Activated CD4-positive, alpha-beta T cell treated with anti-CD3 and anti-CD28 coated beads for 24 hours (primary cell): ENCODE measurements at regions not wholly inside any gene's neighbourhood (a gene's known extent, or its start where the extent isn't known, plus 50 kb on each side); places are given as distances from the start of the nearest gene placed in this dataset.
"Not testable (repeated sequence)": the region's sequence is repeated elsewhere in the genome, so short reads cannot be mapped to it uniquely, and the experiment has no call there.

Experiments used
- DNase-seq, 2 donors: peaks; one replicate each; pipeline ENCODE4 v3.0.0-alpha.2; 2020; ENCODE audit warnings: low read depth in 2 of 2

- no peak for DNase-seq
Measured at GRCh38 chr20:60170116-60170515, 211.9 kb downstream of the CDH26 start.

GRCh38 chr20:60171313-60171712 is 213.1 kb downstream of the CDH26 start:
- DNase-seq: no peak

GRCh38 chr20:60171738-60172137 is 213.5 kb downstream of the CDH26 start:
- DNase-seq: no peak

- no peak for DNase-seq
Measured at GRCh38 chr20:60172346-60172984, 214.2 kb downstream of the CDH26 start.

- DNase-seq: no peak
Measured at GRCh38 chr20:60177080-60177479, 218.9 kb downstream of the CDH26 start.

GRCh38 chr20:60180986-60181385 is 222.8 kb downstream of the CDH26 start:
- DNase-seq: no peak

- no peak for DNase-seq
Measured at GRCh38 chr20:60186412-60186811, 228.2 kb downstream of the CDH26 start.

- DNase-seq: no peak
Measured at GRCh38 chr20:60187683-60188082, 229.5 kb downstream of the CDH26 start.

- no peak for DNase-seq
Measured at GRCh38 chr20:60191014-60191413, 232.8 kb downstream of the CDH26 start.

- no peak for DNase-seq
Measured at GRCh38 chr20:60192326-60192725, 234.1 kb downstream of the CDH26 start.

GRCh38 chr20:60199132-60199531 is 240.9 kb downstream of the CDH26 start:
- not testable (repeated sequence) for DNase-seq

GRCh38 chr20:60199866-60200265 is 241.6 kb downstream of the CDH26 start:
- no peak for DNase-seq

GRCh38 chr20:60200305-60200918 is 242.2 kb downstream of the CDH26 start:
- no peak for DNase-seq

- DNase-seq: no peak
Measured at GRCh38 chr20:60201198-60201835, 243.1 kb downstream of the CDH26 start.

- DNase-seq: no peak
Measured at GRCh38 chr20:60202046-60202445, 243.8 kb downstream of the CDH26 start.

- no peak for DNase-seq
Measured at GRCh38 chr20:60203451-60203850, 245.2 kb downstream of the CDH26 start.

- no peak for DNase-seq
Measured at GRCh38 chr20:60204601-60205000, 246.4 kb downstream of the CDH26 start.

GRCh38 chr20:60206259-60206658 is 248.0 kb downstream of the CDH26 start:
- no peak for DNase-seq

- DNase-seq: no peak
Measured at GRCh38 chr20:60209048-60209447, 250.8 kb downstream of the CDH26 start.

GRCh38 chr20:60210779-60211617 is 252.8 kb downstream of the CDH26 start:
- DNase-seq: peak; percentile 24 to 52

GRCh38 chr20:60211618-60212463 is 253.6 kb downstream of the CDH26 start:
- DNase-seq: no peak
